ENCODE measurements at regions not wholly inside any gene's neighbourhood (a gene's known extent, or its start where the extent isn't known, plus 50 kb on each side); places are given as distances from the start of the nearest gene placed in this dataset.

DNA sequence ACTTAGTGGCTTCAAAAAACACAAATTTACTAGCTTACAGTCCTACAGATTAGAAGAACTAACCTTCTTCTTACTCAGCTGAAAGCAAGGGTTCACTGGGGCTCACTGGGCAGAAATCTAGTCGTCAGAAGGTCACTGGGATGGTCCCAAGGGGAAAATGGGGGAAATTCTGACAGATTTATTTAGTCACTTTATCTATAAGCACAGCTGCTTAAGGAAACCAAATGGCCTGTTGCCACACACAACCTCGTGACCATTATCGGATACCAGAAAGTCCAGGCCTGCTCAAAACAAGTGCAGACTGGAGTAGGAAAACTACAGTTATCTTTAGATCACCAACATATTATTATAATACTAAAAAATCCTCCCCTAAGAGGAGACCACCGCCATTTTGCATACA lies 374.6 kb upstream of the ASIC2 start:
- TF ChIP-seq, protein P1, sequence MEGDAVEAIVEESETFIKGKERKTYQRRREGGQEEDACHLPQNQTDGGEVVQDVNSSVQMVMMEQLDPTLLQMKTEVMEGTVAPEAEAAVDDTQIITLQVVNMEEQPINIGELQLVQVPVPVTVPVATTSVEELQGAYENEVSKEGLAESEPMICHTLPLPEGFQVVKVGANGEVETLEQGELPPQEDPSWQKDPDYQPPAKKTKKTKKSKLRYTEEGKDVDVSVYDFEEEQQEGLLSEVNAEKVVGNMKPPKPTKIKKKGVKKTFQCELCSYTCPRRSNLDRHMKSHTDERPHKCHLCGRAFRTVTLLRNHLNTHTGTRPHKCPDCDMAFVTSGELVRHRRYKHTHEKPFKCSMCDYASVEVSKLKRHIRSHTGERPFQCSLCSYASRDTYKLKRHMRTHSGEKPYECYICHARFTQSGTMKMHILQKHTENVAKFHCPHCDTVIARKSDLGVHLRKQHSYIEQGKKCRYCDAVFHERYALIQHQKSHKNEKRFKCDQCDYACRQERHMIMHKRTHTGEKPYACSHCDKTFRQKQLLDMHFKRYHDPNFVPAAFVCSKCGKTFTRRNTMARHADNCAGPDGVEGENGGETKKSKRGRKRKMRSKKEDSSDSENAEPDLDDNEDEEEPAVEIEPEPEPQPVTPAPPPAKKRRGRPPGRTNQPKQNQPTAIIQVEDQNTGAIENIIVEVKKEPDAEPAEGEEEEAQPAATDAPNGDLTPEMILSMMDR (IDR thresholded peaks at IDR 0.05) = no peak
- TF ChIP-seq POLR2A (IDR thresholded peaks at IDR 0.05) = no peak
